ENCODE measurements at regions not wholly inside any gene's neighbourhood (a gene's known extent, or its start where the extent isn't known, plus 50 kb on each side); places are given as distances from the start of the nearest gene placed in this dataset.

GRCh38 chr2:120677221-120677620 lies 58.4 kb upstream of the GLI2 start:
- no peak for DNase-seq (ENCODE audit: low spot score)

GRCh38 chr2:120677696-120678247 lies 57.9 kb upstream of the GLI2 start:
- DNase-seq (ENCODE audit: low spot score) = no peak

- no peak for DNase-seq (ENCODE audit: low spot score)
Observed at GRCh38 chr2:120678251-120678650, 57.4 kb upstream of the GLI2 start.

GRCh38 chr2:120678926-120679325 lies 56.7 kb upstream of the GLI2 start:
- no peak for DNase-seq (ENCODE audit: low spot score)

GRCh38 chr2:120679526-120679925 lies 56.1 kb upstream of the GLI2 start:
- DNase-seq (ENCODE audit: low spot score) = no peak

GRCh38 chr2:120680136-120680761 lies 55.4 kb upstream of the GLI2 start:
- peak; percentile 83 for DNase-seq (ENCODE audit: low spot score)

GRCh38 chr2:120681181-120681580 lies 54.5 kb upstream of the GLI2 start:
- no peak for DNase-seq (ENCODE audit: low spot score)

- no peak for DNase-seq (ENCODE audit: low spot score)
Observed at GRCh38 chr2:120681696-120682288, 53.9 kb upstream of the GLI2 start.

GRCh38 chr2:120682654-120683053 lies 53.0 kb upstream of the GLI2 start:
- DNase-seq (ENCODE audit: low spot score) = no peak

GRCh38 chr2:120683081-120683480 lies 52.6 kb upstream of the GLI2 start:
- DNase-seq (ENCODE audit: low spot score) = no peak

- no peak for DNase-seq (ENCODE audit: low spot score)
Observed at GRCh38 chr2:120683701-120684100, 52.0 kb upstream of the GLI2 start.

- peak; percentile 73 for DNase-seq (ENCODE audit: low spot score)
Observed at GRCh38 chr2:120684289-120685065, 51.2 kb upstream of the GLI2 start.

- no peak for DNase-seq (ENCODE audit: low spot score)
Observed at GRCh38 chr2:120685066-120685973, 50.3 kb upstream of the GLI2 start.

Data from hepatic stellate cell (primary cell).